Left ventricle myocardium inferior (tissue), 1 donor: ENCODE measurements at regions not wholly inside any gene's neighbourhood (a gene's known extent, or its start where the extent isn't known, plus 50 kb on each side); places are given as distances from the start of the nearest gene placed in this dataset.

Experiments
- DNase-seq: peaks from one replicate; pipeline ENCODE4 v3.0.0-alpha.2; 2020
- H3K27ac ChIP-seq: fragments of 200-600 bp; replicated peaks from 2 replicates; pipeline ENCODE4 v1.8.0; 2021
- H3K27me3 ChIP-seq: fragments of 200-600 bp; 2 replicates; pipeline ENCODE4 v1.8.0; 2021; ENCODE audit warnings: low read depth
- H3K36me3 ChIP-seq: fragments of 200-600 bp; 2 replicates; pipeline ENCODE4 v1.8.0; 2021
- H3K4me1 ChIP-seq: fragments of 200-600 bp; 2 replicates; pipeline ENCODE4 v1.8.0; 2021
- H3K4me3 ChIP-seq: fragments of 200-600 bp; 2 replicates; pipeline ENCODE4 v1.8.0; 2021; ENCODE audit warnings: mild to moderate bottlenecking, moderate library complexity
- H3K9me3 ChIP-seq: fragments of 200-600 bp; replicated peaks from 2 replicates; pipeline ENCODE4 v1.8.0; 2021
- intact Hi-C: fragments of 100-400 bp; cut with micrococcal nuclease; formaldehyde crosslinking; loops from one replicate; pipeline ENCODE4 v1.11.0; 2022
- TF ChIP-seq, protein P1 (sequence below): fragments of 200-600 bp; IDR thresholded peaks from 2 replicates; pipeline ENCODE4 v1.8.0; 2021; ENCODE audit warnings: antibody characterized with exemption, mild to moderate bottlenecking, borderline replicate concordance
- donor health status: DM: no; HTN: yes; CAD: no; lungs with severe emphysema.

DNA sequence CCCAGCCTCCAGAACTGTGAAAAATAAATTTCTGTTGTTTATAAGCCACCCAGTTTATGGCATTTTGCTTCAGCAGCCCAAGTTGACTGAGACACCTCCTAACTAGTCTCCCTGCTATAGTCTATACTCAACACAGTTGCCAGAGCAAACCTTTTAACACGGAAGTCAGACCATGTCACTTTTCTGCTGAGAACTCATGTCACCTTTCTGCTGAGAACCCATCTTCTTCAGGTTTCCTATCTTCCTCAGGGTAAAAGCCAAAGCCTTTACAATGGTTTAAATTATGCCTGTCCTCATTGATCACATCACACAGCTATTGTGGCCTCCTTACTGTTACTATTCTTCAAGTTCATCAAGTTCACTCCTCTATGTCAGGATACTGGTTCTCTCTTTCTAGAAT lies 74.3 kb upstream of the SOX6 start:
- no peak for DNase-seq
- H3K9me3 ChIP-seq = peaks cover 42% of the 10 kb centered on the region
- H3K36me3 ChIP-seq = no peaks in the 10 kb centered on the region
- no peaks in the 10 kb centered on the region for H3K27me3 ChIP-seq
- intact Hi-C loops = no loop called here
- no peak overlapping the region for H3K27ac ChIP-seq
- H3K4me1 ChIP-seq = no peaks in the 10 kb centered on the region
- no peak overlapping the region for H3K4me3 ChIP-seq
- TF ChIP-seq, protein P1, sequence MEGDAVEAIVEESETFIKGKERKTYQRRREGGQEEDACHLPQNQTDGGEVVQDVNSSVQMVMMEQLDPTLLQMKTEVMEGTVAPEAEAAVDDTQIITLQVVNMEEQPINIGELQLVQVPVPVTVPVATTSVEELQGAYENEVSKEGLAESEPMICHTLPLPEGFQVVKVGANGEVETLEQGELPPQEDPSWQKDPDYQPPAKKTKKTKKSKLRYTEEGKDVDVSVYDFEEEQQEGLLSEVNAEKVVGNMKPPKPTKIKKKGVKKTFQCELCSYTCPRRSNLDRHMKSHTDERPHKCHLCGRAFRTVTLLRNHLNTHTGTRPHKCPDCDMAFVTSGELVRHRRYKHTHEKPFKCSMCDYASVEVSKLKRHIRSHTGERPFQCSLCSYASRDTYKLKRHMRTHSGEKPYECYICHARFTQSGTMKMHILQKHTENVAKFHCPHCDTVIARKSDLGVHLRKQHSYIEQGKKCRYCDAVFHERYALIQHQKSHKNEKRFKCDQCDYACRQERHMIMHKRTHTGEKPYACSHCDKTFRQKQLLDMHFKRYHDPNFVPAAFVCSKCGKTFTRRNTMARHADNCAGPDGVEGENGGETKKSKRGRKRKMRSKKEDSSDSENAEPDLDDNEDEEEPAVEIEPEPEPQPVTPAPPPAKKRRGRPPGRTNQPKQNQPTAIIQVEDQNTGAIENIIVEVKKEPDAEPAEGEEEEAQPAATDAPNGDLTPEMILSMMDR = no peak

DNA sequence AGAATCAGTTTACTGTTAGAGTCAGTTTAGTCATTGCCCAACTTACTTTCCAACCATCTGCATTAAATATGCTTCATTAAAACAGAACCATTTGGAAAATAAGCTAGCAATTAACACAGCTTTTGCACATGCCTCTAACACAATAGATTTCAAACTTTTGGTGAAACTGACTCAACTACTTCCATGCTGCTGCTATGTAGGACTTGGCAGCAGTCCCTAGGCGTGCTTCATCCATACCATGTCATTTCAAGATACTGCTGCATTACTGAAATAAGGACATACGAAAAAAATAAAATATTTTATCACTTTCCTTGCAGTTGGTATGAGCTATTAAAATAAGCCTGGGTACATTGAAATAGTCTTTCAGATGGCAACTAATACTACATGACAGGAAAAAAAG lies 65.5 kb upstream of the SOX6 start:
- no peak overlapping the region for H3K27ac ChIP-seq
- DNase-seq = no peak
- no peaks in the 10 kb centered on the region for H3K36me3 ChIP-seq
- H3K4me1 ChIP-seq = peaks cover 24% of the 10 kb centered on the region
- TF ChIP-seq, protein P1 = no peak
- no peak overlapping the region for H3K4me3 ChIP-seq
- H3K27me3 ChIP-seq = no peaks in the 10 kb centered on the region
- intact Hi-C loops = no loop called here
- H3K9me3 ChIP-seq = peaks cover 5% of the 10 kb centered on the region

DNA sequence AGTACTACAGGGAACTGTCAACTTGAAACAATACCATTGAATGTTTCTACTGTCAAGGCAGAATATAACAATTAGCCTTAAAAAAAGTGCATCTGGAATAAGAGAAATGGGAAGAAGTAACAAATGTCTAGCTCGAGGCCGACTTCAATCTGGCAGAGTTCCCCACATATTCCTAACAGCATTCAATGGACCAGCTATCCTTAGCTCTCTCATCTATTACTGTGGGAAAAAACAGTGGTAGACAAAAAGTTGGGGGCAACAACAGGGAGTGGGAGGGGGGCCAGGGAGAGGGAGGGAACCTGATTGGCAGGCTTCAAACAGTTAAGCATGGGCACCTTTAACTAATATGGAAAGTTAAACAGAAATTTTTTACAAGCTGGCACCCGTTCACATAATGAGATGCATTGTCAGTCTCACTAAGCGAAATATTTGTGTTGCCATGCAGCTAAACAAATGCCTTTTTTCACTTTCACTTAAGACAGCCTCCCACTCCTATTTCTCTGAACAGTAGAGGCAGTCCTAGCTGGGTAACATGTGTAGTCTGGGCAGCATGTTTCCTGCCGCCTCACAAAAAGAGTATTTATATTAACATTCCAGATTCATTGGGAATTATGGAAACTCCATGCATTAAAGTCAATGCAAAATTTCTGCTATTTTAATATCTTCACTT lies 62.2 kb upstream of the SOX6 start:
- Histone ChIP-seq H3K36me3 (no peaks in the 10 kb centered on the region), H3K27ac (no peak overlapping the region), H3K9me3 (no peaks in the 10 kb centered on the region), H3K27me3 (no peaks in the 10 kb centered on the region), H3K4me1 (peaks cover 24% of the 10 kb centered on the region), H3K4me3 (no peak overlapping the region)
- intact Hi-C loops = no loop called here
- DNase-seq = no peak
- TF ChIP-seq, protein P1 = no peak

DNA sequence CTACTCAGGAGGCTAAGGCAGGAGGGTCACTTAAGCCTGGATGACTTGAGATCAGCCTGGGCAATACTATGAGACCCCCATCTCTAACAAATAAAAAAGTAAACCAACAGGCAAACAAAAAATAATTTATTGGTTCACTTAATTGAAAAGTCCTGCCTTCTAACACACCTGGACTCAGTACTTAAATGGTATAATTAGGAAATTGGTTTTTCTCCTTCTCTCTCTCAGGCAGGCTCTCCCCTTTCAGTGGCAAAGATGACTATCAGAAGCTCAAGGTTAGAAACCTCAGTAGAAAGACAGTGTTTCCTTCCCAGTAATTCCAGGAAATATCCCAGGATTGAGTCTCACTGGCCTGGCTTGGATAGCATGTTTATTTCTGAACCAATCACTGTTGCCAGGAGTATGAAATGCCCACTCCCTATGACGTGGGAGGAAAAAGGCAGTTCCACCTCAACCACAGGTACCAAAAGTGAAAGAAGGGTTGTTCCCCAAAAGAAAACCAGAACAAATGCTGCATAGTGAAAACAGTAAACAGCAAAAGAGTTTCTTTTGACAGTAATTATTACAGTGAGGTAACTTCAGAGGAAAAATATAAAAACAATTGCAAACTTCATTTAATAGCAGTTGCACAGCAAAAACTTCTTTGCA lies 56.3 kb upstream of the SOX6 start:
- no peak for DNase-seq
- Histone ChIP-seq H3K9me3 (no peaks in the 10 kb centered on the region), H3K27ac (no peak overlapping the region), H3K27me3 (no peaks in the 10 kb centered on the region), H3K4me3 (no peak overlapping the region), H3K36me3 (no peaks in the 10 kb centered on the region), H3K4me1 (peaks cover 13% of the 10 kb centered on the region)
- intact Hi-C loops = no loop called here
- TF ChIP-seq, protein P1 = no peak

DNA sequence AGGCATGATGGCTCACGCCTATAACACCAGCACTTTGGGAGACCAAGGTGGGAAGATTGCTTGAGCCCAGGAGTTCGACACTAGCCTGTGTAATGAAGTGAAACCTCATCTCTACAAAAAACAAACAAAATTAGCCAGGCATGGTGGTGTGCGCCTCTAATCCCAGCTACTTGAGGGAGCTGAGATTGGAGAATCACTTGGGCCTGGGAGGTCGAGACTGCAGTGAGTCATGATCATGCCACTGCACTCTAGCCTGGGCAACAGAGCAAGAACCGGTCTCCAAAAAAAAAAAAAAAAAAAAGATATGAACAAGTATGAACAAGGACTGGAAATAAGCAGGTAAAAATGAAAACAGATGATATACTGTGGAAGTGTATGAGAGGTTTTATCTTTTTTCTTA lies 54.1 kb upstream of the SOX6 start:
- Histone ChIP-seq H3K9me3 (no peaks in the 10 kb centered on the region), H3K4me3 (no peak overlapping the region), H3K4me1 (peaks cover 16% of the 10 kb centered on the region), H3K27ac (no peak overlapping the region), H3K27me3 (no peaks in the 10 kb centered on the region), H3K36me3 (no peaks in the 10 kb centered on the region)
- no peak for DNase-seq
- TF ChIP-seq, protein P1 = no peak
- intact Hi-C loops = no loop called here
